GM18868 (cell line): ENCODE measurements at regions not wholly inside any gene's neighbourhood (a gene's known extent, or its start where the extent isn't known, plus 50 kb on each side); places are given as distances from the start of the nearest gene placed in this dataset.
"Not testable (repeated sequence)": the region's sequence is repeated elsewhere in the genome, so short reads cannot be mapped to it uniquely, and the experiment has no call there.

ENCODE experiments used
- ATAC-seq: cut with Tn5 transposase; IDR thresholded peaks from one replicate; pipeline ENCODE4 v1.9.1; 2021; ENCODE audit warnings: mild to moderate bottlenecking, moderate library complexity; ENCODE audit not compliant: unreplicated experiment

DNA sequence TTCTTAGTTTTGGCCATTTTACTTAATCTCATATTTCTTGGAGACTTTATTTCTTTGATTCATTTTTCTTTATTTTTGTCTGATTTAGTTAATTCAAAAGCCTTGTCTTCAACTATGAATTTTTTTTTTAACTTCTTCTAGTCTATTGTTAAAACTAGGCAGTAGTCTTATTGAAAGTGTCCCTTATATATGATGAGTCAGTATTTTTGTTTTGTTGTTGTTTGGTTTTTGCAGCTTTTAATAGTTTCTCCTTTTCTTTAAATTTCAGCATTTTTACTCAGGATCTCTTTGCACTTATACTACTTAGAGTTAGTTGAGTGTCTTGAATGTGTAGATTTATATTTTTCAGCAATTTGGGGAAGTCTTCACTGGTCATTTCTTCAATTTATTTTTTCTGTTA lies 758.5 kb upstream of the CDH8 start:
- no peak for ATAC-seq

DNA sequence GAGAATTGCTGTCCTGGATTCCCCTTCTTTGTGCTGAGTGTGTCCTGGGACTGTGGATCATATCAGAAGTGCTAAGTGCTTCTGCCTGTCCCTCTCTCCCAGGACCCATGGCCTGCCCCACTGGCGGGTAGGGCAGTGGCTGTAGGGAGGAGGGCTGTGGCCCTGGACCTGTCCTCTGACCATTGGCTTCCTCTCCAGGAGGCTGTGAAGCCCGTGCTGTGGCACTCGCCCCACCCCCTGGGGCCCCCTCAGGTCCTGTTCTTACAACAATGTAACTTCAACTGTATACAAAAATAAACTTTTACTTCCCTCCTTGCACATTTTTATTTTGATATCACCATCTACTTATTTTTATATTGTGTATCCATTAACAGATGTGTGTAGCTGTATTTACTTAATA lies 743.8 kb upstream of the CDH8 start:
- not testable (repeated sequence) for ATAC-seq

DNA sequence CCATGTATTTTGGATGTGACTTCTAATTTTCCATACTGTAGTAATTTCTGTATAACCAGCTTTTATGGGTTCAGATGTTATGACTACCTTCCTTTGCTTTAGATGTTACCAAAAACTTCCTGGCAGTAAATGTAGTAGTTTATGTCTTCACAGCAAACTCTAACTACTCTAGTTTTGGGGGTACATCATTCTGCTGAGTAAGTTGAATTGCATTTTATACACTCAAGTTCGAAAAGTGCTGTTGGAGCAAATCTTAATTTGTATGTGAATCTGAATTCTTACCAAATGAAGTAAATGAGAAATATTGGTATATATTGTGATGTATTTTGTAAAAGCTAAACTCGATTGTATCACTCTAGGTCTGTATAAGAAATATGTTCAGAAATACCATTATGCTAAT lies 728.3 kb upstream of the CDH8 start:
- ATAC-seq, result no peak

DNA sequence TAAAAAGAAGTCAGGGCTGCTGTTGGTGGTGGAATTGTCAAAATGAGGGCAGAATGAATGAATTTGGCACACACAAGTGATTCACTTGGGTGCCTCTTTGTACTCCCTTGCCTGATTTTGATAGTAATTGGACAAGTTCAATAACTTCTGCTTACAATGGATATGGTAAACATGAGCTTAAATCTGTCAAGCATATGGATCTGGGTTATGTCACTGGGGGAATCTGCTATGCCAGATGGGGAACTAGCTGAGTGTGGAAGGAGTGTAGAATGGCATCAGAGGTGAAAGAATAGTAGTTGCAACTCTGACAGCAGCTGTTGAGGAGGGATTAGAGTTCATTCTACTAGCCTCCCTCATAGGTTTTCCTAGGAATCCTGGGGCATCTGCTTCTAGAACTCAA lies 724.2 kb upstream of the CDH8 start:
- no peak for ATAC-seq

DNA sequence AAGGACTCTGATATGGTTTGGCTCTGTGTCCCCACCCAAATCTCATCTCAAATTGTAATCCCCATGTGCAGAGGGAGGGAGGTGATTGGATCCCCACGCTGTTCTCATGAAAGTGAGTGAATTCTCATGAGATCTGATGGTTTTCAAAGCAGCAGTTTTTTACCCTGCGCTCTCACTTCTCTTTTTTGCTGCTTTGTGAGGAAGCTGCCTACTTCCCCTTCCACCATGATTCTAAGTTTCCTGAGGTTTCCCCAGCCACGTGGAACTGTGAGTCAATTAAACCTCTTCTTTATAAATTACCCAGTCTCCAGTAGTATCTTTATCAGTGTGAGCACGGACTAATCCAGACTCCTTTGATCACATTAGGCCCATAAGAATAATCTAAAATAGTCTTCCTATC lies 719.7 kb upstream of the CDH8 start:
- no peak for ATAC-seq

DNA sequence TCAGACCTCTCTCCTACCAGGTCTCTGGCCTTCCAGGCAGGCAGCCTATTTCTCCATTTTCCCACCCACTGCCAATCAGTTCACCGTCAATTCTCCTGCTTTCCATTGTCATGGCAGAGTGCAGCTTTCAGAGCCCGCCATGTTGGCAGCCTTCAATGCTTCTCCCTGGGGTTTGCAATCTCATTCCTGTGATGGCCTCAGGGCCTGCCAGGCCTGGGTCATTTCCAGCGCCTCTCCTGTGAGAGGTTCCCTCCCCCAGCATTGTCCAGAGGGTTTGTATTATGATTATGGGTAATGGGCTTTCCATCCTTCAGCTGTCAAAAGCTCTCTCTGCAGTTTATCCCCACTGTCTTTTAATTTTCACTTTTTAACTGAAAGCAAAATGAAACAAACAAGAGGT lies 716.6 kb upstream of the CDH8 start:
- ATAC-seq, result no peak

DNA sequence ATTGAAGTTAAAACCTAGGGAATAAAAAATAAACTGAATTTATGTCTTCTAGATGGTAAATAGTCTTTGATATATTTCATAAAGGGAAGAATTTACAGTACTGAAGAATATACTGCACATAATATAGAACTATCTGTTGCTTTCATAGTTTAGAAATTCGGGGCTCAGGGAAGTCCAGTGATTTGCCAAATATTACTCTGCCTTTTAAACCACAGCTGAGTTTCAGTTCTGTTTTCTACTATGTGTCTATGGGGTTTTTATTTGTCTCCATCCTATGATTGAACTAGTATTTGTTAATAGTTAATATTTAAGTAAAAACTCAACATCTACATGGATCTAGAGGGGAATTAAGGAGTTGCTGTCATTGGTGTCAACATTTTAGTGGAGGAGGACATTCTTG lies 715.0 kb upstream of the CDH8 start:
- ATAC-seq, result peak; percentile 91

DNA sequence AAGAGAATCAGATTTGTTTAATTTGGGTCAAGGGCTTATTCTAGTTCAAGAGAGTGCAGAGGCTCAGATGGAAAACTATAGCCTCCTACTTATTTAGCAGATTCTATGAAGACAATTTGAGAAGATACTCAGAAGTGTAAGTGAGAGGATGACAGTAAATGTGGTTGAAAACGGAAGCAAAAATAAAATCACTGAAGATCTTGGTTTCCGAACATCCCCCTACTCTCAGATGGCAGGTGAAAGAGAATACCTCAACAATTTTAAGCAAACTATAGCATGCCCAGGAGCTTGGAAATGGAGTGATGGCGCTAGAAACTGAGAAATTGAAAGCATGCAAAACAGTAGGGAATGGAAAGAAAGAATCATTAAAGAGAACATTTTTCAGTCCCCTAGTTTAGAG lies 705.5 kb upstream of the CDH8 start:
- peak; percentile 52 for ATAC-seq

DNA sequence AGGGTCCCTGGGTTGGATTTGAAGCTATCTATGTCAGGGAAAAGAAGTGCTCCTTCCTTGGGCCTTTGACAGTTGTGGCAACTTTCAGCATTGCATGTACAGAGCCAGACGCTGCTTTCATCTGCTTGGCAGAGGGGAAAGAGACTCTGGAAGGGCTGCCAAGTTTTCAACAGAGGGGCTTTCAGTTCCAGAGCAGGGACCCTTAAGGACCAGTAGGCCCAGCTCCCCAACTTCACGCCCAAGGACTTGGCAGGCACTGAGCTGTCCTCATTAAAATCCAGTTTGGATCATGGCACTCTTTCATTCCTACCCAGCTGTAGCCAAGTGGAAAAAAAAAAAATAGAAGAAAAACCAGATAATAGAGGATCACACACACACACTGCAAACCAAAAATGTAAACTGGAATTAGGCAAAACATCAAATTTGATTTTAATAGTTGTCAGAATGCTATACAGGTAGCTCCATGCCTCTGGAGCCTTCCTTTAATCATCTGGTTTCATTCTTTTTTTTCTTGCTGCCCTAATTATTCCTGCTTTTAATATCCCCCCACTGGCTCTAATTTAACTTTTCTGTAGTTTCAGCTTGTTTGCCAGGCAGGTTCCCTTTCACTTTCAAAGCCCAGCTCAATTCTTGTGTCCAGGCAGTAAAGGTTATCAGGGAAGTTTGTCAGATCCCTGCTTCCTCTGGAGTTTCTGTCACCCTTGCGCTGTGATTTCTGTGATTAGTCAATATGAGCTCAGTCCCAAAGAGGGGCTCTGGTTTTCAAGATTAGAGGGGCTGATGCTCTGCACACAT lies 702.6 kb upstream of the CDH8 start:
- ATAC-seq, result no peak

DNA sequence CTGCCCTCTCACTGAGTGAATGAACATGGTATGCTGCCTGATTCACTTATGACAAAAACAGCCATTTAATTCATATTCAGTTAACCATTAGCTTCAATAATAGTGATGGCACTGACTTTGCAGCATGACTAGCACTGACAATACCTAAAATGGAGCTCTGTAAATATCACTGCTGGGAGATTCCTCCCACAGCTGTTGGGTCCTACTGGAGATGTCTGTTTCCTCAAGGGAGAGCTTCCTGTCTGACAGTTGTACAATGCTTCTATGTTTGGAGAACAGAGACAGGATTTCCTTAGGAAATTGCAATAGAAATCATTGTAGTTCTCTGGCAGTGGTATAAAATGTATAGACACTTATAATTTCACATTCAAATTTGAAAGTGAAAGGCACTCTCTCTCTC lies 695.9 kb upstream of the CDH8 start:
- no peak for ATAC-seq

DNA sequence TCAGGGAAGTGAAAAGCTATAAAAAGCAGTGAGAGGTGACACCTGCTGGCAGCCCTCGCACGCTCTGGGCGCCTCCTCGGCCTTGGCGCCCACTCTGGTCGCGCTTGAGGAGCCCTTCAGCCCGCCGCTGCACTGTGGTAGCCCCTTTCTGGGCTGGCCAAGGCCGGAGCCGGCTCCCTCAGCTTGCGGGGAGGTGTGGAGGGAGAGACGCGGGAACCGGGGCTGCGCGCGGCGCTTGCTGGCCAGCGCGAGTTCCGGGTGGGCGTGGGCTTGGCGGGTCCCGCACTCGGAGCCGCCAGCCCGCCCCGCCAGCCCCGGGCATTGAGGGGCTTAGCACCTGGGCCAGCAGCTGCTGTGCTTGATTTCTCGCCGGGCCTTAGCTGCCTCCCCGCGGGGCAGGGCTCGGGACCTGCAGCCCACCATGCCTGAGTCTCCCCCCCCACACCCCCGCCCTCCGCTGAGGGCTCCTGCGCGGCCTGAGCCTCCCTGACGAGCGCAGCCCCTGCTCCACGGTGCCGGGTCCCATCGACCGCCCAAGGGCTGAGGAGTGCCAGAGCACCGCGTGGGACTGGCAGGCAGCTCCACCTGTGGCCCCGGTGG lies 688.5 kb upstream of the CDH8 start:
- not testable (repeated sequence) for ATAC-seq

DNA sequence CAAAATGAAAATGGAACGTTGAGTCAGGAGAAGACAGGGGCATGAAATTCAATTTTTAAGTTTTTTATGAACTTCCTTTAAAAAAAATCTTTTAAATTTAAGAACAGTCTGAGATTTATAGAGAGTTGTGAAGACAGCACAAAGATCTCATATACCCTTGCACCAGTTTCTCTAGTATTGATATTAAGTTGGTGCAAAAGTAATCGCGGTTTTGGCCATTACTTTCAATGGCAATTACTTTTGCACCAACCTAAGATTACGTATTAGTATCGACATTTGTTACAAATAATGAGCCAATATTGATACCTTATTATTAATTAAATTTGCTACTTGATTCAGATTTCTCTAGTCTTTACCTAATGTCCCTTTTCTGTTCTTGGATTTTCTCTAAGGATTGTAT lies 684.4 kb upstream of the CDH8 start:
- no peak for ATAC-seq

DNA sequence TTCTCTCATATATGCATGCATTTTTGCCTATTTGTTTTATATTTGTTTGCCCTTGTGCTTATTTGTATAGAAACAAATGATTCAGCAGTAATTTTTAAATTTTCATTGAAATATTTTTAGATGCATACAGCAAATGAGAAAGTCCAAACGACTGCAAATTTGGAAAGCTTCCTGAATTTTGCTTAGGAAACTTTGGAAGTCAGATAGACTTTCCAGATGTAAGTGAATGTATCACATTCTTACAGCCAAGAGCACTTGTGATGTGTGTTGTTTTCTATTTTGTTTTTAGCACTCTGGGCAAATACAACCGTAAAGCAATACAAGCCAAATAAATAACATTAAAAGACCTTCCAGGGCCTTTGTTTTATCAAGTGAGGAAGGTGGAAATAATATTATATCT lies 680.8 kb upstream of the CDH8 start:
- ATAC-seq, result no peak

DNA sequence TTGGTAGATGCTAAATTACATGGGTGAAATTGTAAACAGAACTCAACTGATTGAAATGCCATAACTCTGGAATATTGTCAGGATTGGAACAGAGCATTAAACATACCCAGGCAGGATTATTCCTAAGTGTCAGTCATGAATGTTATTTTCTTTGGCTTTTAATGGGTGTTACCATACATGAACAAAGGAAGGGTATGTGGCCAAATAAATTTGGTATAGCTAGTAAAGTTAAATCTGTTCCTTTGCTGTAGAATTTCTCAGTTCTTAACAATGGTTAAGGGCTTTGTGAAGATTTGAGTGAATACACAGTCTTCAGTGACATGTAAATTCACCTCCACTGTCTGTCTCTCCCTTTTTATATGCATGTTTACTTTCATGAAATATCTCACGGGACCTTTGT lies 679.5 kb upstream of the CDH8 start:
- ATAC-seq, result no peak

DNA sequence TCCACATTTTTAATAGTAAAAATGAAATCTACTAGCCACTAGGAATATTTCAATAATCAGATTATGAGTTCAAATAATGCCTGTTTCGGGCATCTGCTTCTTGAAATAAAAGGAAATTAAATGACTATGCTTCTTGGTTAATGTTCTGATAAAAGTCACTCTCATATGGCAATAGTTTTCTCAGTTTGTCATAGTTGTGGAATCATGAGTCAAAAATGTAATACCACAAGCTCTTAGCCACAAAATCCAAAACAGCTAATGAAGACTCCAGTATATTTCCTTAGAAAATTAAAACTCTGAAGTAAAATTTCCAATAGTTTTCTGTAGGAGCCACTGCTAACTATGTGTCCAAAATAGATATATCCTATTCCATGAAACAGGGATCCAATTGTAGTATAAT lies 676.3 kb upstream of the CDH8 start:
- ATAC-seq, result no peak

DNA sequence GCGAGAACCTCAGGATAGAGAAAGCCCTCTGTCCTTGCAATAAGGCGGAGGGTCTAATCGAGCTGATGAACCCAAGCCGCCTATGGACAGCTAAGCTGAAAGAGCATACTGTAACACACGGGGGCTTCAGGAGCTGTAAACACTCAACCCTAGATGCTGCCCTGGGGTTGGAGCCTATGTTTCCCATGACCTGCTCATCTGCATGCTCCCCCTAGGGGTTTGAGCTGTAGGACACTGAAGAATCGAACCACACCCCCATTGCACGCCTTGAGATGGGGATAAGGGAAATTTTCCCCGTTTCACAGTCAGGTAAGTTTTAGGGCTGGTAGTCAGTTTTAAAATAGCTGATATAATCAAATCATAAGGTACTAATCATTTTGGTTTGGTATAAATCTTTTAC lies 675.6 kb upstream of the CDH8 start:
- no peak for ATAC-seq

DNA sequence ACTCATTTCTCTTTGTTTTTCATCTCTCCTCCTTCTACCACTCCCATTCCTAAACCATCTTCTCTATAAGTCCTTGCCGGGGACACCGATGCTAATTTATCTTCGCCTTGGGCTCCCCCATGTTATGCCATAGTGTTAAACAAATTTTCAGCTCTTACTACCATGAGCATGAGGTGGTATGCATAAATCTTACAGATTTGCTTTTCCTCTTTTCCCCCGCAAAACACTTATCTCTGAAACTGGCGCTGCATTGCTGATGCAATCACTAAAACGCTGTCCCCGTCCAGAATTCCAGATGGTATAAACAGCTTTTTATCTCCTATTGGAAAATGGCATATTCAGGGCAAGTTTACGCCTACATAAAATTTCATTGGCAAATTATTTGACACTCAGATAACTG lies 673.6 kb upstream of the CDH8 start:
- ATAC-seq, result no peak

DNA sequence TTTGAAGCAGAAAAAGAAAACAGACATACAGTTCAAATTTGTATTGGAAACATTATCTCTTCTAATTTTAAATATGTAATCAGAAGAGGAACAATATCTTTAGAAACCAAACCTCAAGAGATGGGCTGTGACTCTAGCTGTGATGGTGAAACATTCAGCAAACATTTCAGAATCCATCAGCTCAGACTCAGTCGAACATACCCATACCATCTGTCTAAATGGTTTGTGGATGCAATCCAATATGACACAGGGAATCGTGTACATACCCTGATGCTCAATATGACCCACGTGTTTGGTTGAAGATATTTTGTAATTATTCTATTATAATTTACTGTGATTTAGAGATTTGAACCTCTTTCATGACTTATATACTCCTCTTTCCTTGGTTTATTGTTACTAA lies 665.2 kb upstream of the CDH8 start:
- no peak for ATAC-seq

DNA sequence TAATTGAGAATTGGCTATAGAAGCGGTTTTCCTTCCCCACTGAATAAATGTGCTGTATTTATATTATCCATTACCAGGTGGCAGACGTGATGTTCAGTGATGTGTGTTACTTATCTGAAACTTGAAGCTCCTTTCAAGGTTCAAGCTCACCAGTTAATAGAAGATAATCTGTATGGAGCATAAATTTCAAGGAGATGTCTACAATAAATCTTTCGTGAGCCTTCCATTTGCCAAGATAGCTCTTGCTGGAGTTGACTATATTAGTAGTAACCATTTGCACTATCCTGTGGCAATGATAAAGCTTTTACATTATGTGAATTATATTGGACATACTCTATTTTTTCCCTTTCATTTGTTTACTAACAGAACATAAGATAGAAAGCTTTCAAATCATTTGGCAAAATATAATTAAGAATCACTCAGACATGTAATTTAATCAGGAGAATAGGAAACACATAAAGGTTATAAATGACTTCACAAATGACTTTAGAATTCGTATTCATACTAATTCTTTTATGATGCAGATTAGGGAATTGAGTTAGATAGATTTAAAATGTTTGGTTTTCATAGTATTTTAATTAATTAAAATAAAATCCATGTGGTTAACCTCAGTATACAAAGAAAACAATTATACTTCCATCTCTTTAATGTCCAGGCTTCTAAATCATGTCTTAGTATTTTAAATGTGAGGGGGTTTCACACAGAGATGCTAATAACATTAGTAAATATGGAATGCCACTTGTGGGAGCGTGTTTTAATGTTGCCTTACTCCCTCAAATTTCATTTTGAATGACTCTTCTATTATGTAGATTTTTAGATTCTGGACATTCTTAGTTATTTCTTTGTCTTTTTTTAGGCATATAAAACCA lies 664.4 kb upstream of the CDH8 start:
- no peak for ATAC-seq

DNA sequence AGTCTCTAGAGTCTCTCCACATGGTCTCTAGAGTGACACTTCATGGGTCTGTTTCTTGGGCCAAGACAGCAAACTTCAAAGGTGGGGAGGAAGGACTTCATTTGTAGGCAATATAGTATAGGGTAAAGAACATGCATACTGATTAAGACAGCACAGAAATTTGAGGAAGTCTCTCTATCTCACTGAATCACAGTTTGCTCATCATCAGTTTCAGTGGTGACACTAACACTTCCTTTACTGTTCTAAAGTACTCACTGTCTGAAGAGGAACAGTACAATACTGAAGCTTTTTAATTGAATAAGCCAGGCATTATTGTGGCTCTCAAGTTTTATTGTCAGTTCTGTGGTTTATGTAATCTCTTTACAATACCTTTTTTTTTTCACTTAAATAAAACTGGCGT lies 656.4 kb upstream of the CDH8 start:
- peak; percentile 100 for ATAC-seq

DNA sequence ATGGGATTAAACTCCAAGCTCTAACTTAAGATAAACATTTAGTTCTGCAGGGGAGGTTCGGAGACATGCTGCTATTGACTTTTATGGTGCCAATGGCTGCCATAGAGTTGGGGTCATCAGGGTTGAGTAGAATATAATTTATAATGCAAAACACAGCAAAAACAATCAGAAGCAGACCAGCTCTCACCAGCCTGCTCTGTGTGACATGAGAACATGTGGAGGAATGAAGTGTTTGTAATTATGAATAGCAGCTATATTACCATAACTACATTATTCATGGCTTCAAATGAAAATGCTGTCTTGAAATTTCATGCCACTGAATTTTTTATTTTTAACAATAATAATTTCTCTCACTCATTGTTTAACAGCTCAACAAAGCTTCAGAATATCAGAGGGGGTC lies 645.6 kb upstream of the CDH8 start:
- no peak for ATAC-seq

DNA sequence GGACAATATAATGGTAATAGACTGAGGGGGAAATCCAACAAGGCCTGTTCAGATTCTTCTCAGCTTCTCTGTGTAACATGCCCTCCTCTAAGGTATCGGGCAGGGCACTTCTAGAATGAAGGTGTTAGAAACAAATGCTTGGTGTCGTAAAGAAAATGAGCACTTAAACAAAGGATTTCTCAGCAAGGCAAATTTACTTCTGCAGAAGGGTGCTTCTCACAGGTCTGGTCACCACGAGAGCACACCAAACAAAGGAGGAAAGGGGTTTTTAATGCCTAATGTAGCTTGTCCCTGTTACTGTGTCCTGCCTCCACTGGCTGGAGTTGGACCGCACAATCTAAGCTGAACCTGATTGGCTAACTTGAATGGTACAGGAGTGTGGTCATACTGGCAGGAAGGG lies 642.6 kb upstream of the CDH8 start:
- no peak for ATAC-seq
